ENCODE measurements at regions not wholly inside any gene's neighbourhood (a gene's known extent, or its start where the extent isn't known, plus 50 kb on each side); places are given as distances from the start of the nearest gene placed in this dataset.

DNA sequence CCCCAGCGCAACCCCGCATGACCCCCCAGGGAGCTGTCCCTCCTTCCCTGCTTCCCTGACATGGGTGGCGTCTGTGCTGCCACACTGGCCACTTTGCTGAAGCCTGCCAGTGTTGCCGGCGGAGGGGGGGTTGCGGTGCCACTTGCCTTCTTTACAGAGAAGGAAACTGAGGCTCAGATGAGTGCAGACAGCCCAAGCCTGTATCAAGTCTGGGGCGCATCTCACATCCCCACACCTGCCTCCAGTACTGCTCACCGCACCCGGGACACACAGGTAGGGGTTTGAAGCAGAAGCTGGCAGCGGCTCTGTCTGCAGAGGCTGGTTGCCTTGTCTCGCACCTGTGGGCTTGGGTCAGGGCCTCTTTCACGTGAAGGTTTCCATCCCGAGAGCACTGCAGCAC is 104.7 kb upstream of the RTL1 start:
- no peak for TF ChIP-seq CTCF (IDR thresholded peaks at IDR 0.05; ENCODE audit: low read depth, low read length)
- Histone ChIP-seq H3K4me1 (peaks cover 33% of the 10 kb centered on the region), H3K27me3 (no peaks in the 10 kb centered on the region)

DNA sequence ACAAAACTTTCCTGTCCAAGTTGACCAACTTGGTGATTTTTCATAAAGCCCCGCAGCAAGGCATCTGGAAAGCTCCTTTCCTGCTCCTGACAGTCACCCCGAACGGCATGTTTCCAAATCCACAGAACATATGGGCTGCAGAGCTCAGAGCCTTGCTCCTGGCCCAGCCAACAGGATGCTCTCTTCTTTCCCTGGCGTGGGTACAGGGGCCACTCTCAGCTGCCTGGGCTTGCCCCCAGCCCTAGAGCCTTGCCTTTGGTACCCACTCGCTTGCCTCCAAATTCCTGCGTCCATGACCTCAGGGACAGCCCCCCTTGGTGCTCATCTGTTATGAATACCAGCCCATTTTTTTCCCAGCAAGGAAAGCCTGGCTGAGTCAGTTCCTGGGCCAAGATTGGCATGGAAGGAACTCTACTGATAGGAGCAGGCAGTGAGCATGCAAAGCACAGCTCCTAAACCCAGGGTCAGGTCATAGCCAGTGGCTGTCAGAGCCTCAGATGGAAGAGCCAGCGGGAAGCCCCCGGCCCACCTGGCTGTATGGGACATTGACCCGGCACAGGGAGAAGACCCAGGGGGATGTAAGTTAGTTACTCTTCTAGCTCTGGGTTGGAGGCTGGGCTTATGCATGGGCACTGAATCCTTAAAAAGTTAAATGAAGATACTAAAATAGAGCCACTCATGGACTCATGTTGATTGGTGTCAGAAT is 105.3 kb upstream of the RTL1 start:
- DNase-seq: no peak
- peaks cover 32% of the 10 kb centered on the region for H3K4me1 ChIP-seq
- TF ChIP-seq CTCF (IDR thresholded peaks at IDR 0.05; ENCODE audit: low read depth, low read length): no peak

More for the DNA sequence above, 104.7 kb upstream of the RTL1 start:
- DNase-seq: no peak
- H3K36me3 ChIP-seq: peaks cover 43% of the 10 kb centered on the region
- no peaks in the 10 kb centered on the region for H3K9me3 ChIP-seq
- H3K4me3 ChIP-seq (ENCODE audit: low read depth, low read length): no peak overlapping the region

GRCh38 chr14:101009531-101009930 is 106.0 kb upstream of the RTL1 start:
- H3K27me3 ChIP-seq: no peaks in the 10 kb centered on the region
- DNase-seq: no peak

More for the DNA sequence above, 105.3 kb upstream of the RTL1 start:
- Histone ChIP-seq H3K4me3 (ENCODE audit: low read depth, low read length) (no peak overlapping the region), H3K36me3 (peaks cover 44% of the 10 kb centered on the region), H3K27me3 (no peaks in the 10 kb centered on the region), H3K9me3 (no peaks in the 10 kb centered on the region)

DNA sequence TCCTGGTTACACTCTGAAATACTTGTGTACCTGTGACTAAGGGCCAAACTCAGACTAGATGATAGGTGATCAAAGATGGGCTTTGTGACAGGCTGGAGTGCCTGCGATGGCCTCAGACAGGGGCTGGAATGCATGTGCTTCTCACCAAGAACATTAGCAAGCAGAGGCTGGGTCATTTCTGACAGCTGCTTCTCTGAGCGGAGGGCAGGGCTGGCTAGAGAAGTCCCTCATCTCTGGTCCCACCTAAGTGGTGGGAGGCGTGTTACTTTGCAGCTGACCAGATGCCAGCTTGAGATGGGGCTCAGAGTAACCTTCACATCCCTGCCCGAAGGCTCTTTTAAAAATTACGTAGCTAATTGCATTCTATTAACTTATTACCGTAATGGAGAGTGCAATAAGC is 106.8 kb upstream of the RTL1 start:
- Histone ChIP-seq H3K4me3 (ENCODE audit: low read depth, low read length) (peak overlapping the region; percentile 2; the same call in 1 of the 2 replicates), H3K36me3 (peaks cover 45% of the 10 kb centered on the region), H3K9me3 (no peaks in the 10 kb centered on the region), H3K4me1 (peaks cover 32% of the 10 kb centered on the region), H3K27me3 (no peaks in the 10 kb centered on the region)
- DNase-seq: peak; percentile 90
- TF ChIP-seq CTCF (IDR thresholded peaks at IDR 0.05; ENCODE audit: low read depth, low read length): no peak

More at GRCh38 chr14:101009531-101009930, 106.0 kb upstream of the RTL1 start:
- Histone ChIP-seq H3K36me3 (peaks cover 47% of the 10 kb centered on the region), H3K4me3 (ENCODE audit: low read depth, low read length) (no peak overlapping the region), H3K4me1 (peaks cover 32% of the 10 kb centered on the region), H3K9me3 (no peaks in the 10 kb centered on the region)
- TF ChIP-seq CTCF (IDR thresholded peaks at IDR 0.05; ENCODE audit: low read depth, low read length): no peak

GRCh38 chr14:101010835-101011234 is 107.3 kb upstream of the RTL1 start:
- no peaks in the 10 kb centered on the region for H3K27me3 ChIP-seq
- DNase-seq: no peak
- TF ChIP-seq CTCF (IDR thresholded peaks at IDR 0.05; ENCODE audit: low read depth, low read length): no peak
- peaks cover 32% of the 10 kb centered on the region for H3K4me1 ChIP-seq
- no peaks in the 10 kb centered on the region for H3K9me3 ChIP-seq
- H3K36me3 ChIP-seq: peaks cover 42% of the 10 kb centered on the region
- H3K4me3 ChIP-seq (ENCODE audit: low read depth, low read length): peak overlapping the region; percentile 2; the same call in 1 of the 2 replicates

DNA sequence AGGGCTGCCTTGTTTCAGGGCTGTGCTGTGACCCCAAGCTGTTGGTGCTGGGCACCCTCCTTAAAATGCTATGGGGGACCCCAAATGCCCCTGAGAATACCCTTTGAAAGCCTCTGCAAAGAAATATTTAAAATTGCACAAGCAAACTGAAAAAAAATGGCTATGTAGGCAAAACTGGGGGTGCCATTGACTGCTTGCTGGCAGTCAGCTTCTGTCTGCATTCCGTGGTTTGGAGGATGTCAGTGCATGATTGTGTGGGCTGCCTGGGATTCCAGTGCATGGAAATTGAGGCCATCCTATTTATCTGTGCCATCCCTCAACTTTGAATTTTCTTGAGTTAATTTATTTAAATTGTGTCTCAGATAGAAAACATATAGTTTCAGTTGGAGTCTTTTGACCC is 113.7 kb upstream of the RTL1 start:
- Histone ChIP-seq H3K36me3 (peaks cover 49% of the 10 kb centered on the region), H3K27me3 (no peaks in the 10 kb centered on the region), H3K4me3 (ENCODE audit: low read depth, low read length) (no peak overlapping the region), H3K4me1 (no peaks in the 10 kb centered on the region), H3K9me3 (no peaks in the 10 kb centered on the region)
- DNase-seq: no peak
- no peak for TF ChIP-seq CTCF (IDR thresholded peaks at IDR 0.05; ENCODE audit: low read depth, low read length)

Measured in BE2C (cell line).